ENCODE measurements at regions not wholly inside any gene's neighbourhood (a gene's known extent, or its start where the extent isn't known, plus 50 kb on each side); places are given as distances from the start of the nearest gene placed in this dataset.
A peak's percentile ranks its signal among the peaks of the same experiment; 100 is the strongest.

DNA sequence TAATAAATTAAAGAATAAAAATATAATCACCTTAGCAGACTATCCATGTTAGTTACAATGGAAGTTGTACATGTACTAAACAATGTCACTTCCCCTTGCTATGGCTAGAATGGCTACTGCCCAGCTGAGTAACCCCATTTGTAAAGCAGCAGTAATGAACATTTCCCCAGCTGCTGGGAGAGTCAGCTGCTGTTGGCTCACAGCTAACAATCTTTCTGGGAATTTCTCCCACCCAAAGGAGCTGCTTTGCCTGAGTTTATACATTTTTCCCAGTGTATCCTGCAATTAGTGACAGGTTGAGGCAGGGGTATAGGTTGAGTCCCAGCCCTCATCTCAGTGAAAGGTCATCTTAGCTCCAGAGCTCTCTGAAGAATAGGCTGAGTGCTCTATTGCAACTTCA lies 665.6 kb upstream of the KLHL29 start:
- H3K9ac ChIP-seq (ENCODE audit: low read depth, low read length): no peak overlapping the region
- H3K79me2 ChIP-seq (ENCODE audit: insufficient read depth, low read length): no peaks in the 10 kb centered on the region
- no peak for ATAC-seq (ENCODE audit: insufficient read depth, low read depth)
- H3K36me3 ChIP-seq (ENCODE audit: insufficient read depth, low read length): no peaks in the 10 kb centered on the region
- H2AFZ ChIP-seq (ENCODE audit: low read depth, low read length): no peak overlapping the region
- H4K20me1 ChIP-seq (ENCODE audit: insufficient read depth, low read length): no peaks in the 10 kb centered on the region
- no peaks in the 10 kb centered on the region for H3K4me1 ChIP-seq (ENCODE audit: insufficient read depth, low read length)
- no peak overlapping the region for H3K27ac ChIP-seq (ENCODE audit: low read length)
- H3K4me2 ChIP-seq (ENCODE audit: insufficient read depth, low read length): no peak overlapping the region
- no peak for DNase-seq
- H3K9me3 ChIP-seq (ENCODE audit: insufficient read depth, low read length, severe bottlenecking): no peaks in the 10 kb centered on the region
- TF ChIP-seq, protein P1, sequence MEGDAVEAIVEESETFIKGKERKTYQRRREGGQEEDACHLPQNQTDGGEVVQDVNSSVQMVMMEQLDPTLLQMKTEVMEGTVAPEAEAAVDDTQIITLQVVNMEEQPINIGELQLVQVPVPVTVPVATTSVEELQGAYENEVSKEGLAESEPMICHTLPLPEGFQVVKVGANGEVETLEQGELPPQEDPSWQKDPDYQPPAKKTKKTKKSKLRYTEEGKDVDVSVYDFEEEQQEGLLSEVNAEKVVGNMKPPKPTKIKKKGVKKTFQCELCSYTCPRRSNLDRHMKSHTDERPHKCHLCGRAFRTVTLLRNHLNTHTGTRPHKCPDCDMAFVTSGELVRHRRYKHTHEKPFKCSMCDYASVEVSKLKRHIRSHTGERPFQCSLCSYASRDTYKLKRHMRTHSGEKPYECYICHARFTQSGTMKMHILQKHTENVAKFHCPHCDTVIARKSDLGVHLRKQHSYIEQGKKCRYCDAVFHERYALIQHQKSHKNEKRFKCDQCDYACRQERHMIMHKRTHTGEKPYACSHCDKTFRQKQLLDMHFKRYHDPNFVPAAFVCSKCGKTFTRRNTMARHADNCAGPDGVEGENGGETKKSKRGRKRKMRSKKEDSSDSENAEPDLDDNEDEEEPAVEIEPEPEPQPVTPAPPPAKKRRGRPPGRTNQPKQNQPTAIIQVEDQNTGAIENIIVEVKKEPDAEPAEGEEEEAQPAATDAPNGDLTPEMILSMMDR (IDR thresholded peaks at IDR 0.05; ENCODE audit: borderline replicate concordance, extremely low read depth, low read length, poor library complexity, severe bottlenecking): no peak
- no peak for TF ChIP-seq EZH2 (IDR thresholded peaks at IDR 0.05; ENCODE audit: borderline replicate concordance, low read depth, low read length, severe bottlenecking)
- no peak overlapping the region for H3K4me3 ChIP-seq (ENCODE audit: low read depth in 1 of 2, low read length in 2 of 2)
- no peaks in the 10 kb centered on the region for H3K27me3 ChIP-seq (ENCODE audit: insufficient read depth, low read length, poor library complexity)

DNA sequence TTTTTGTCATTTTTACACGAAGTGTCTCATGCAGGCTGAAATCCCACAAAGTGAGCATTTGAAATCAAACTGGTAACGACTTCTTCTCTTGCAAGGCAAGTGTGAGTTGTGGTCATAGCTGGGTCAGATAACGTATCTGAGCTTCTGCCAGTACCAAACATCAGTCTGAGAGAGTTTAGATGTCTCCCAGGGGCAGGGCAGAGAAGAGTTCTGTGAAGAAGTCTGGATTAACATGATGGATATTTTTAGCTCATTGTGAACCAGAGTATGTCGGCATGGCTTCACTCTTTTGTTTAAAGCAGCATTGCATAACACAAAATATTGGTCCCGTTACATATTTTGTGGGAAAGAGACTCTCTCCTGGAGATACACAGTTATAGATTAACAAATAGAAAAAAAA lies 655.5 kb upstream of the KLHL29 start:
- no peak for TF ChIP-seq EZH2 (IDR thresholded peaks at IDR 0.05; ENCODE audit: borderline replicate concordance, low read depth, low read length, severe bottlenecking)
- no peak overlapping the region for H3K4me2 ChIP-seq (ENCODE audit: insufficient read depth, low read length)
- H3K79me2 ChIP-seq (ENCODE audit: insufficient read depth, low read length): no peaks in the 10 kb centered on the region
- no peak overlapping the region for H3K9ac ChIP-seq (ENCODE audit: low read depth, low read length)
- ATAC-seq (ENCODE audit: insufficient read depth, low read depth) (no peak), DNase-seq (no peak)
- H3K4me3 ChIP-seq (ENCODE audit: low read depth in 1 of 2, low read length in 2 of 2): no peak overlapping the region
- H3K27me3 ChIP-seq (ENCODE audit: insufficient read depth, low read length, poor library complexity): no peaks in the 10 kb centered on the region
- H2AFZ ChIP-seq (ENCODE audit: low read depth, low read length): no peak overlapping the region
- no peaks in the 10 kb centered on the region for H4K20me1 ChIP-seq (ENCODE audit: insufficient read depth, low read length)
- no peaks in the 10 kb centered on the region for H3K36me3 ChIP-seq (ENCODE audit: insufficient read depth, low read length)
- H3K9me3 ChIP-seq (ENCODE audit: insufficient read depth, low read length, severe bottlenecking): no peaks in the 10 kb centered on the region
- H3K4me1 ChIP-seq (ENCODE audit: insufficient read depth, low read length): no peaks in the 10 kb centered on the region
- no peak overlapping the region for H3K27ac ChIP-seq (ENCODE audit: low read length)

DNA sequence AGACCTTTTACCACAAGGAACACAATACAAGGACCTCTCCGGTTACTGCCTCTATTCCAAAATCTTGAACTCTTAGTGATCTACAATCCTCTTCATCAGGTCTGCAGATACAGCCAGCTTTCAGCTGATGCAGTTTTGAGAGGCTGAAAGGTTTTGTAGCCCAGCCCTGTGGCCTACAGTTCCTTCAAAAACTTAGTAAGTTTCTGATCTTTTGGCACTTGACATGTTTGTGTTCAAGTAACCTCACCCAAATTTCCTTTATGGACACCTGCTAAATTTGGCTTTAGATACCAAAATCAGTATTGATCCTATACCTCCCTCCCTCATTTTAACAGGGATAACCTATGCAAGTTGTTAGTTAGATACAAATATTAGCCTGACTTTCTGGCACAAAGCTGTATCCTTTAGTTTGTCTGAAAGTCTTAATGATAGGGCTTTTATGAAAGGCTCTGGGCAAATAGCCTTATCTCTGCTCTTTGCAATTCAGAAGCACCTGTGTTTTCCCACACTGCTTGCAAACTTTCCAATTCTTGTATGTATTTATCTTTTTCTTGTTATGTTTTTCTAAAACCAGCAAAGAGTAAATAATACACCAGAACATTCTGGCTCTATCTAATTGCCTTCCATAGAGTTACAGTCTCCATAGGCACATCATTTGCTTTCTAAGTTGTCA lies 650.5 kb upstream of the KLHL29 start:
- Histone ChIP-seq H3K4me2 (ENCODE audit: insufficient read depth, low read length) (no peak overlapping the region), H3K36me3 (ENCODE audit: insufficient read depth, low read length) (no peaks in the 10 kb centered on the region), H3K4me3 (ENCODE audit: low read depth in 1 of 2, low read length in 2 of 2) (no peak overlapping the region)

DNA sequence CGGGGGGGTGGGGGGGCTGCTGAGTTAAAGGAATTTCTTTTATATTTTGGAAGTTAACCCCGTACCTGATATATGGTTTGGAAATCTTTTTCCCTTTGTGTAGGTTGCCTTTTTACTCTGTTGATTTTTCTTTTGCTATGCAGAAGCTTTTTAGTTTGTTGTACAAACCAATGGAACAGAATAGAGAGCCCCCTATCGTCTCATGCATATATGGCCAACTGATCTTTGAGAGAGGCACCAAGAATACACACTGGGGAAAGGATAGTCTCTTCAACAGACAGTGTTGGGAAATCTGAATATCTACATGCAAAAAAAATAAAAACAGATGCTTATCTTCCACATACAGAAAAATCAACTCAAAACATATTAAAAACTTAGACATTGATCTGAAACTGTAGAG lies 647.8 kb upstream of the KLHL29 start:
- Histone ChIP-seq H3K27ac (ENCODE audit: low read length) (no peak overlapping the region), H4K20me1 (ENCODE audit: insufficient read depth, low read length) (no peaks in the 10 kb centered on the region), H3K4me1 (ENCODE audit: insufficient read depth, low read length) (no peaks in the 10 kb centered on the region), H3K79me2 (ENCODE audit: insufficient read depth, low read length) (no peaks in the 10 kb centered on the region), H3K9ac (ENCODE audit: low read depth, low read length) (no peak overlapping the region), H3K36me3 (ENCODE audit: insufficient read depth, low read length) (no peaks in the 10 kb centered on the region), H2AFZ (ENCODE audit: low read depth, low read length) (no peak overlapping the region), H3K9me3 (ENCODE audit: insufficient read depth, low read length, severe bottlenecking) (no peaks in the 10 kb centered on the region), H3K27me3 (ENCODE audit: insufficient read depth, low read length, poor library complexity) (no peaks in the 10 kb centered on the region), H3K4me2 (ENCODE audit: insufficient read depth, low read length) (no peak overlapping the region), H3K4me3 (ENCODE audit: low read depth in 1 of 2, low read length in 2 of 2) (no peak overlapping the region)
- DNase-seq (no peak), ATAC-seq (ENCODE audit: insufficient read depth, low read depth) (no peak)
- no peak for TF ChIP-seq EZH2 (IDR thresholded peaks at IDR 0.05; ENCODE audit: borderline replicate concordance, low read depth, low read length, severe bottlenecking)
- TF ChIP-seq, protein P1 (IDR thresholded peaks at IDR 0.05; ENCODE audit: borderline replicate concordance, extremely low read depth, low read length, poor library complexity, severe bottlenecking): peak; percentile 23

More for the DNA sequence above, 650.5 kb upstream of the KLHL29 start:
- Histone ChIP-seq H3K27me3 (ENCODE audit: insufficient read depth, low read length, poor library complexity) (no peaks in the 10 kb centered on the region), H3K79me2 (ENCODE audit: insufficient read depth, low read length) (no peaks in the 10 kb centered on the region), H3K9me3 (ENCODE audit: insufficient read depth, low read length, severe bottlenecking) (no peaks in the 10 kb centered on the region), H3K27ac (ENCODE audit: low read length) (no peak overlapping the region), H3K4me1 (ENCODE audit: insufficient read depth, low read length) (no peaks in the 10 kb centered on the region), H2AFZ (ENCODE audit: low read depth, low read length) (no peak overlapping the region), H4K20me1 (ENCODE audit: insufficient read depth, low read length) (no peaks in the 10 kb centered on the region), H3K9ac (ENCODE audit: low read depth, low read length) (no peak overlapping the region)
- no peak for TF ChIP-seq EZH2 (IDR thresholded peaks at IDR 0.05; ENCODE audit: borderline replicate concordance, low read depth, low read length, severe bottlenecking)
- TF ChIP-seq, protein P1 (IDR thresholded peaks at IDR 0.05; ENCODE audit: borderline replicate concordance, extremely low read depth, low read length, poor library complexity, severe bottlenecking): no peak
- no peak for DNase-seq
- no peak for ATAC-seq (ENCODE audit: insufficient read depth, low read depth)

All from DND-41 (cell line).